NT2/D1 (cell line): ENCODE measurements at regions not wholly inside any gene's neighbourhood (a gene's known extent, or its start where the extent isn't known, plus 50 kb on each side); places are given as distances from the start of the nearest gene placed in this dataset.

Experiments used
- SUZ12 ChIP-seq: IDR thresholded peaks from 2 replicates; pipeline ENCODE4 v1.6.1; 2011; ENCODE audit not compliant: insufficient read length, insufficient read depth; ENCODE audit errors: extremely low read depth
- YY1 ChIP-seq: IDR thresholded peaks from 2 replicates; pipeline ENCODE4 v1.6.1; 2011; ENCODE audit not compliant: insufficient read length, insufficient read depth
- ZNF274 ChIP-seq: IDR thresholded peaks from 2 replicates; pipeline ENCODE4 v1.6.1; 2011; ENCODE audit warnings: mild to moderate bottlenecking, low read depth, low read length

DNA sequence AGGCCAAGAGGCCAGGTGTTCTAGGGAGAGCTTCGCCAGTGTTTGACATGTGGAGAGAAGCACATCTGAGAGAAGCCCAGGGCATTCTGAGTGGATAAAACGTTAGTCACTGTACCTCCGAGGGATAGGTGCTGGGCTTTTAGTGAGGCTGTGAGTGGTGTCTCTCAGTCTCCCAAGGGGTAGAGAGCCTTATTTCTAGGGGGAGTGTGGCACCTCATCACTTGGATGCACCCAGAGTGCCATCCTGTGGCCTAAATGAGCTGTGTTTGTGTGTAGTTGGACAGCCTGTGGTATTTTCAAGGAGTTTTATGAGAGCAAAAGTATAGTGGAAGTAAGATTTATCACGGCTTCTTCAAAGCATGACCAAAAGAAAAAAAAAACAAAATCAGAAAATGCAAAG, 1046.9 kb upstream of the WWC1 start:
- TF ChIP-seq YY1, result no peak
- no peak for TF ChIP-seq SUZ12
- no peak for TF ChIP-seq ZNF274
